CD4-positive, alpha-beta T cell treated with Interleukin-2 at 100 ng/mL for 4 hours (primary cell): ENCODE measurements at regions not wholly inside any gene's neighbourhood (a gene's known extent, or its start where the extent isn't known, plus 50 kb on each side); places are given as distances from the start of the nearest gene placed in this dataset.

Experiments
- DNase-seq: peaks from one replicate; pipeline ENCODE4 v3.0.0-alpha.2; 2020; ENCODE audit warnings: low spot score

DNA sequence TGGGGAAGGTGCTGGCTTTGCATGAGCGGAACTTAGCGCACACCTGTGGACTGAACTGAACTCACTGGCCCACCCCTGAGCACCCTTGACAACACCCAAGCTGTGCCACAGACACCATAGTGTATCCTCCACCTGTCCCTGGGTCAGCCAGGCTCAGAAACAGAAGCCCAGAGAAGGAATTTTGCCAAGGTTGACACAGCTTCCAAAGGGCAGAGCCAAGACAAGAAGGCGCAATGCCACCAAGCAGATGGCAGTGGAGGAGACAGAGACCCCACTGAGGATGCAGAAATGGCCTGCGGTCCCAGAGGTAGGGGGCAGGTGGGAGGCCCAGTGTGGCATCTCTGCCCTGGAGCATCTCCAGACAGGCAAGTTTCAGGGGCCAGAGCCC, 169.0 kb downstream of the ENGASE start:
- no peak for DNase-seq

DNA sequence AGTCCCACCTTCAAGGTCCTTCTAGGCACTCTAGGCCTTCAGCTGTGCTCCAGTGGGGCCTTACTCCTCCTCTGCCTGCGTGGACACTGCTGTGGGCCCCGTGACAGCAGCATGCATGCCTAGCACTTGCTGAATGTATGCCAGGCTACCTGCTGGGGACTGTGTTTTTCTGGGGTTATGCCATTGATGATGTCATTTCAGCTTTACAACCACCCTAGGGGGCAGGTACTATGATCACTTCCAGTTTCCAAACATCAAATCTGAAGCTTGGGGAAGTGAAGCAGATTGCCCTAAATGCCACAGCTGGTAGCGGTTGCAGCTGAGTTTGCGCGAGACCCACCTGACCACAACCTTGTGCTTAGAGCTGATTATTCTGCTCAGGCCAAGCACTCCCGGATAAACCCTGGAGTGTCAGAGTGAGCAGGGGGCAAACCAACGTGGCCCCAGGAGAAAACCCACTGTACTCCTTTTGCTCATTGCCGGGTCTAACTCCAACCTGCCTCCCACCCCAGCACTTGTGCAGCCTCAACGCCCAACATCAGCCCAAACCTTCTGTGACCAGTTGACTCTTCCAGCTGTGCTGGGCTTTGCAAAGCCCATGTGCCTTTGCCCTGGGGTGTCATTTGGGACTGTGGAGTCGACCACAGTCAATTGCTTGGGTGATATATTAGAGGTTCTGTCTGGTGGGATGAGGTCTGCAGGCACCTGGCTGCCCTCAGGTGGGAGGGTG, 168.4 kb downstream of the ENGASE start:
- DNase-seq: no peak

DNA sequence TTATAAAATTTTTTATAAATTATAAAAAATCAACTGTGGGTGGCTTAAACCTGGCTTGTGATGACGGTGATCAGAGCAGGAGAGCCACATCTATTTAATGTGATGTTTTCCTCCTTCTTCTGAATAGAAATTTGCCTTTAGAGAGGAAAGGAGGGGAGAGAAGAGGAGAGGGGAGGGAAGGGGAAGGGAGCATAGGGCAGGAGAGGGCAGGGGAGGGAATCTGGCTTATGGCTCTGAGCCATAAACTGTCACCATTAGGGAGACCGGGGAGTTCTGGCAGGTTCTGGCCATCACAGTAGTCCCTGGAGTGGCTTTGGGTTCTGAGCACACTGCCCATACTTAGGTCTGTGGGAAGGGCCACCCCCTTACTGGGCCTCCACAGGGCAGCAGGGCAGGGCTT, 167.8 kb downstream of the ENGASE start:
- DNase-seq: no peak

DNA sequence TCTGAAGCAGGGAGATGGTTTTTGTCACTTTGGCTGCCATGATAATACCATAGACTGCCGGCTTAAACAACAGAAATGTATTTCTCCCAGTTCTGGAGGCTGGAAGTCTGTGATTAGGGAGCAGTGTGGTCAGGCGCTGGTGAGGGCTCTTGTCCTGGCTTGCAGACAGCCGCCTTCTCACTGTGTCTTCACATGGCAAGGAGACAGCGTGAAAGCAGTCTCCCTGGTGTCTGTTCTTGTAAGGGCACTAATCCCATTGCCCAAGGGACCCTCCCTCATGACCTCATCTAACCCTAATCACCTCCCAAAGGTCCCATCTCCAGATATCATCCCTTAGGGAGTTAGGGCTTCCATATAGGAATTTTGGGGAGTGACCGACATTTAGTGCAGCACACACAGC, 167.0 kb downstream of the ENGASE start:
- DNase-seq: no peak

DNA sequence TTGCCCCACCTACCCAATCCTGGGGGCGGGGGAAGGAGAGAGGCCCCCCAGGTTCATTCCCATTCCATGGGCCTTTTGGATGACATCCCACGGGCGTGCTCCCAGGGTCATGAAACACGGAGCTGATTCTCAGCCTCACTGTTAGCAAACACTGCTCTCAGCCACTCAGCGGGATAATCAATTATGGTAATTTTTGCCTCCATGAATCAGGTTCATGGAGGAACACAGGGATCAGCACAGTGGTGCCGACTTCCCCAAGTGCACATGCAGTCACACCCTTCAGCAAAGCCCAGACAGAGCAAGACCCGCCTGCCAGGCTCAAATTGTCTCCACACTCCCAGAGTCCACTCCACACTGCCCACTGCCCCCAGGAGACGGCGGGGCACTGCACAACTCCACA, 164.6 kb downstream of the ENGASE start:
- DNase-seq: no peak

DNA sequence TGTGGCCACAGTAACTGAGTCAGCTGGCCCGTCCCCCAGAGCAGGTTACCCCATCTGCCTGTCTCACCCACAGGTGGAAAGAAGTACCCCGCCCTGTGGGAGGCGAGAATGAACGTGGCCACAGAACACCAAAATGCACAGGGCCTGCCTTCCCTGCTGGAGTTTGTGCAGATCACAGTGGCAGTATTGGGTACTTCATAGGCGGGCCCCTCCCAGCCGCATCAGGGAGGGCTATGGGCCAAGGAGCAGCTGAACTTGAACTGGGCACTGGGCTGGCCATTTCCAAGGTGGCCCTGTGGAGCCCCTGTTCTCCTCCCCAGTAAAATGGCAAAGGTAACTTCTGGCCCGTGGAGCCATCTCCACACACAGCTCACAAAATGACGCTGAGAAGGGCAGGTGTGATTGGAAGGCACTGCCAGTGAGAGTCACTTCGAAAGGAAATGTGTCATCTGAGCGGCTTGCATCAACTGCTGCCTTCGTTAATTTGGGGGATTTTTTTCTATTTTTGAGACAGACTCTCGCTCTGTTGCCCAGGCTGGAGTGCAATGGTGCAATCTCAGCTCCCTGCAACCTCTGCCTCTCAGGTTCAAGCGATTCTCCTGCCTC, 162.9 kb downstream of the ENGASE start:
- DNase-seq: no peak

DNA sequence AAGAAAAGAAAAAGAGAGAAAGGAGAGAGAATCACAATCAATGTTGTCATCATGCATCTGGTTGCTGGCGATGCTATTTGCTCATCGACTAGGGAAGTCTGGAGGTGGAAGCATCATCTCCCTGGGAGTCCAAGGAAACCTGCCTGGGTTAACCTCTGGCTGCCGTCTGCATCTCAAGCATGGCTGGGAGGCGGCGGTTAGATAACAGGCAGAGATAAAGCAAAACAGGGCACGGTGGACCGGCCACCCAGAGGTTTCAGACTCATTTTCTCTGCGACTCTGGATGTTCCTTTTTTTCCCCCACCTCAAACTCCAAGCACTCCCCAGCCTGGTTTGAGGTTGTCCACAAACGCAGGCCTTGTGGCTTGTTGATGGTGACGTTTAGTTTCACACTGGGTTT, 161.2 kb downstream of the ENGASE start:
- no peak for DNase-seq

DNA sequence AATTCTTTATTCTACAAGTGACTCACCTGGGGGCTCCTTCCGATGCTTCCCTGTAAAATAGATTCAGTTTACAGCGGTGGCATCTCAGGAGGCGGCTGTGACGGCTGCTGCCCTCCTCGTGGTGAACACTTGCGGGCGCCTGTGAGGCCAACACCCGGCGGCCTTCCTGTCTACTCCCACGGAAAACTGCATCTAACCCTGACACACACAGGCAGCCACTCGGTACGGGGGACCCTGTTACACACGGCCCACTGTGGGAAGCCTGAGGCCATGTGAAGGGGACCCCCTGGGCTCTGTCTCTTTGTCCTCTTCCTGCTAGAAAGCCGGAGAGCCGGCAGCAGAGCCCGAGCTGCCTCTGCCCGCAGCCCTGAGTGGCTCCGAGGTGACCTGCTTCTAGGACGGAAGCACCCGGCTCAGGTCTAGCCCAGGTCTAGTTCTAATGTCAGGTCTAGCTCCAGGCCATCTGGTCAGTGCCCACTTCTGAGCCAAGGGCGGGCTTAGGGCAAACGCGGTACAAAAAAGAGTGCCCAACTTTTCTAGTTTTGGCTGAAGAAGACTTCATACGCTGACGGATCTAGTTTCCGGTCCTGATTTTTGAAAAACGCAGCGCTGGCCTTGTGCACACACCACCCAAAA, 159.4 kb downstream of the ENGASE start:
- DNase-seq: no peak

DNA sequence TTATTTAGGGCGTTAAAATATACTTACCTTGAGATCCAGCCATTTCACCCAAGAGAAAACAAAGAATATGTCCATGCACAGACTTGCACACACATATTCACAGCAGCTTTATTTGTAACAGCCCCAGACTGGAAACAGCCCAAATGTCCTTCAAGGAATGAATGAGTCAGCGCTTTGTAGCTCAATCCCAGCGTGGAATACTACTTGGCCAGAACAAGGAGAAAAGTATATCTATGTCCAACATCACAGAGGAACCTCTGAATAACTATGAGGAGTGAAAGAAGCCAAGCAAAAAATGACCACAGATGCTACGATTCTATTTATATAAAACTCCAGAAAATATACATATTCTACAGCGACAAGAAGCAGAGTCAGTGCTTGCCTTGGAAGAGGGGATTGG, 158.3 kb downstream of the ENGASE start:
- DNase-seq: no peak

DNA sequence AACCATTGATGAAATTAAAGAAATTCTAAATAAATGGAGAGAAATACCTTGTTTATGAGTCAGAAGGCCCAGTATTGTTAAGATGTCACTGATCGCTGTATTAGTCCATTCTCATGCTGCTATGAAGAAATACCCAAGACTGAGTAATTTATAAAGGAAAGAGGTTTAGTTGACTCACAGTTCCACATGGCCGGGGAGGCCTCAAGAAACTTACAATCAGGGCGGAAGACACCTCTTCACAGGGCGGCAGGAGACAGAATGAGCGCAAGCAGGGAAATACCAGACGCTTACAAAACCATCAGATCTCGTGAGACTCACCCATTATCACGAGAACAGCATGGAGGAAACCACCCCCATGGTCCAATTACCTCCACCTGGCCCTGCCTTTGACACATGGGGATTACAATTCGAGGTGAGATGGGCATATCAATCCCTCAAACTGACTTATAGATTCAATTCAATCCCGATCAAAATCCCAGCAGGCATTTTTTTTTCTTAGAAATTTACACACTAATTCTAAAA, 157.2 kb downstream of the ENGASE start:
- DNase-seq: no peak

DNA sequence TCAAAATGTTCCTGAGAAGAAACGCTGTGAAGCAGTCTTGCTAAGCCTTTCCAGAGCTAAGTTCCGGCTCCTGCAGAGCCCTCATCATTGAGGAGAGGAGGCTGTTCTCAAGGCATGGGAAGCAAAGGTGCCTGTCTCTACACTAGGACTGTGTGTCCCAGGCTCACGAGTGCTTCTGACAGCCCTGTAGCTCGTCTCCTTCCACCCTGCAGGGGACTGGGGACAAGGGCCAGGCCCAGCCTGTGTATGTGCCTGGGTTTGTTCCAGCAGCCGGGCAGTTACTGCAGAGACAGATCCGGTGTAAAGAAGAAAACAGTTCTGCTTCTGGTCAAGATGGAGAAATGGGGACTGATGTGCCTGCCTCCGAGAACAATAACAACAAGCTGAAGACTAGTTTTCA, 156.0 kb downstream of the ENGASE start:
- no peak for DNase-seq

DNA sequence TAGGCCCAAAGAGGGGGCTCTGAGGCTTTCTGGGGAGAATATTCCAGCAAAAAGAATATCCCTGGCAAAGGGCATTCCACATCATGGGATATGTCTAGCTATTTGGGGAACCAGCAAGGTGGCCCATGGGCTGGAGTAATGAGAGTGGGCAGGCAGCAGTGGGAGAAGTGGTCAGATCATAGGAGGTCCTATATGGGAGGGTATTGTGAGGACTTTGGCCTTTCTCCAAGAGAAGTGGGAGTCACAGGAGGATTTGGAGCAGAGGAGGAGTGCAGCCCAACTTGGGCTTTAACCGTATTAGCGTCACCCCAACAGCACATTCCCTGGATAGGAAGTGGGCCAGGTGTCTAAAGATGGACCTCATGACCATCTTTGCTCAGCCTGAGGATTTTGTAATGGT, 151.4 kb downstream of the ENGASE start:
- no peak for DNase-seq

DNA sequence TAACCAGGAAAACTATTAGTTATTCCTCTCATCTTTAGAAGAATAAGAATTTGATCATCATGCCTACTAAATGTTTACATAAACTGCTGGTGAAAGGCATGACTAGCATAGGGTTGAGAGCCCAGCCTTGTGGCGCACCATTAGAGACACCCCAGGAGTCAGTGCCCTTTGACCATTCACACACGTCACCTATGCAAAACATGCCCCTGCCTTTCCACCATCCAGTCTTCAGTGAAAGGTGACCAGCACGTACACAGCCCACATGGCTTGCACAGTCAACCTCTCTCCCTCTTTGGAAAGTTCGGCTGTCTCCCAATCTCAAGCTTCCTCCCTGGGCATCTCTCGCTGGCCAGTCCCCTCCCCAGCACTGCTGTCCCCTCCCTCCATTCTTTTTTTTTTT, 150.3 kb downstream of the ENGASE start:
- DNase-seq: no peak

DNA sequence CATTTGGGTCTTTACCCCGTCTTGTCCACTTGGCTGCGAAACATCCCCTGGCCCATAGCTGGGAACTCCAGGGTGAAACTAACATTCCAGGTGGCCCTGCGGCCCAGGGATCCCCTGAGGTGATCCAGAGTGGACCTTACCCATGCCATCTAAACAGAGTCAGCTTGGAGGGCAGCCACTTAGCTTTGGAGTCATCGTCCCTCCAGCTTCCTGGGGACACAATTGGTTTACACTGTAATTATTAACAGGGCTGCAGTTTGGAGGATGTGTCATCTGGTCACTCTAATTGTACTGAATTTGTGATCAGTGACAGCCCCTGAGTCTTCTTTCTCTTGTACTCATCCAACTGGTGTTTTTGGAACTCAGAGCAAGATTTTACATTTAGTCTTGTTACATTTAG, 149.9 kb downstream of the ENGASE start:
- no peak for DNase-seq

DNA sequence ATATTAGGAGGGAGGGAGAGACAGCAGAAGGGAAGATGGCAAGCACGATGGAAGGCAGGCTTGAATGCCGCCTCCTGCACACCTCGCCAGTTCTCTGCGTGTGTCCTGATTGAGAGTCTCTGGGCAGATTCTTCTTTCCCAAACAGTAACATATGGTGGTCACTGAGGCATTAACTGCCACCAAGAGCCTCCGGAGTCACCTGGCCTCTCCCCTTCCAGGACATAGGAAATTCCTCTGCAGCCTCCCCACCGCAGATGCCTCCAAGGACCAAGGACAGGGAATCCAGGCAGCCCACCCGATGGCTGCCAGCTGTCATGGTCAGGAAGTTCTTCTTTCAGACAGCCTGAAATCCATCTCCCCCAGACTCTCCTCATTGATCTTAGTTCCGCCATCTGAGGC, 149.3 kb downstream of the ENGASE start:
- no peak for DNase-seq

DNA sequence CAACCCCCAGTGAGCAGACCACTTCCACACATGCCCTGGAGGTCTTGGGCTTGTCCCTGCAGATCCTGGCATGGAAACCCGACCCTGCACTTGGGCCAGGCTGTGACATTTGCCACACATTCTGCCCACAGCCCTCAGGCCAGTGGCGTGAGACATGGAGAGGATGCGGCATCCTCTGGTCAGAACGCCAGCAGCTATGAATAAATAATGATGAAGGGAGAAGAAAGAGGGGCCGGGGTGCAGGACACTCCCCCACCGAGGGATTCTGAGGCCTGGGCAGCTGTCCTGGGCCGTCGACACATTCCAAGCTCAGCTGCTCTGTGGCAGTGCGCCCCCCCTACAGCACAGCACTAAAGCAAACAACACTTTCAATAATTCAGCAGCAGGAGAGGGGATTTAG, 148.8 kb downstream of the ENGASE start:
- no peak for DNase-seq

DNA sequence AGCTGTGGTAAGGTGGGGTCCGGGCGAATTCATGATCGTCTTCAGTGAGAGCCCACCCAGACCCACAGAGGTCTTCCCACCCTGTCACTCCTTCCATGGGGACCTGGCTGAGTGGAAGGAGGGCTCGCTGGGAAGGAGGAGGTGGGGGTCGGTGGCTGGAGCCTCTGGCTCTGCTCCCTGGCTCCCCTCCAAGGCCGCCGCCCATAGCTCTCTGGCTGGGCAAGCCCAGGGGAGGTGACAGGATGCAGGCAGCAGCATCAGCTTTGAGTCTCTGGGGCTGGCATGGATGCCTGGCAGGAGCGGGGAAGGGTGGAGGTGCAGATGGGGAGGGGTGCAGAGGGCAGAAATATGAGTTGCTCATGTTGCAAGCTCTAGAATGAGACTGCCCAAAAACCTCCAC, 147.0 kb downstream of the ENGASE start:
- no peak for DNase-seq

DNA sequence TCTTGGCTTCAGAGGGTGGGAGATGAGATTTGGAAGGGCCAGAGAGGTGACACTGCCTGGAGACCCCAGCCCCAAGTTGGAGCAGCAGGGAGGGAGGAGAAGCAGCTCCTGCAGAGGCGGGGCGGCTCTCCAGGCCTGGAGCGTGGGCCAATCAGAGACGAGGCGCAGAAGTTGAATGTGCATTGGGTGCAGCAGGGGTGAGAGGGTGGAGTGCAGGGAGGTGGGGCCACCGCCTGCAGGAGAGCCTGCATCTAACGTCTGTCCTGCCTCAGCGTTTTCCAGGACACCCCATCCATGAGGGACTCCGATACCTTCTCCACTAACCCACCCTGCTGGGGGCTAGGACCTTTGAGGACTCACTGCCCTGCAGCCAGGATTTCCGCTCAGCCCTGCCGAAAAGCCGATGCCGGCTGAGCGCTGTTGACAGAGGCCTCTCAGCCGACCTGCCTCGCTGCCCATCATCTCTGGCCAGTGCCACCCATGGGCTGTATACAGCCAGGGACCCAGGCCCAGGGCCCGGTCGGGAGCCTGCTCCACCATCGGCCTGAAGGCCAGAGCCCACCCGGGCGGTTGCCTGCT, 146.2 kb downstream of the ENGASE start:
- no peak for DNase-seq

DNA sequence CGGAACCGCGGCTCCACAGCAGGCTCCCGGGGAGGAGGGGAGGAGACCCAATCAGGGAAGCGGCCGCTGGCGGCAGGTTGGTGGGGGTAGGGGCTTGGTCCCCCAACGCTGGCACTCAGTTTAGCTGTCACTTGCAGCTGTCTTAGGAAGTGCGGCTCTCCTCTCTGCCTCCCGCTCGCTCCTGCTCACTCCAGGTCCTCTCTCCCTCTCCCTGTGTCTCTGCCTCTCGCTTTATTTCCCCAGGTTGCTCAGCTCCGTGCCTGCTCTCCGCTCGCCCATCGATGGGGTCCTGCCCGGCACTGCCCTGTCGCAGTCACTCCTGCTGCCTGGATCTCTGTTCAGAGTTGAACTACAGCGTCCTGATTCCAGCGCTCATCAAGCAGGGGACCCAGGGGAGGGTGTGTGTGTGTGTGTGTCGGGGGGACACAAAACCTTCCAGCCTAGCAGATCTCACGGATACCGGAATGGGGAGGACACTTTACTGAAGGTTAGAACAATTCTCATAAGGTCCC, 145.6 kb downstream of the ENGASE start:
- DNase-seq: no peak

DNA sequence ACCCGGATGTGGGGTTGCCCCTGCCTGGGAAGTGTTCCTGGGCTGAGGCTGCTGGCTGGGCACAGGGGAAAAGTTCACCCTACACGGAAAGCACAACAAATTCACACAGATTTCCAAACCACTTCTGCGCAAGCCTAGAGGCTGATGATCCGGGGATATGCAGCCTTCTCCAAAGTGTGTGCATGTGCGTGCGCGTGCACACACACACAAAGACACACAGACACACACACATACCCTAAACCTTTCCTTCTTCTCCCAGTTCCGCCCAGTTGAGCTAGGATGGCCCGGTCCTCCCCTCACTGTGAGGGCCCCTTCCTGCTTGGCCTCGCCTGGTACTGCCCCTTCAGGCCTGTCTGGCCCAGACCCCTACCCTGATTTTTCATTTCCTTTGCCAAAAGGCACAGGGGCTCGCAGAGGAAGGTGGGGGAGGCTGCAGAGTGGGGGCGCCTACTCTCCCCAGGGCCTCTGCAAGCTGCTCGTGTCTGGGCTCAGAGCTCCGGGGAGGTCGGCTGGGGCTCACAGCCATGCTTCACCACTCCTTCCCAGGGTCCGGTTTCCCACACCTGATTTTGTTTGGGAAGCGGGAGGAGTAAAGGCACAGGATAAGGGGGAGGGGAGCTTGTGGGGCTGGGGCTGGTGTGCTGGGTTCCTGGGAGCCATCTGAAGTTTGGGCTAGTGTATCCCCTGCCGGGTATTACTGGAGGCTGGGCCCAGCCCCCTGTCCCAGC, 144.7 kb downstream of the ENGASE start:
- DNase-seq: no peak

DNA sequence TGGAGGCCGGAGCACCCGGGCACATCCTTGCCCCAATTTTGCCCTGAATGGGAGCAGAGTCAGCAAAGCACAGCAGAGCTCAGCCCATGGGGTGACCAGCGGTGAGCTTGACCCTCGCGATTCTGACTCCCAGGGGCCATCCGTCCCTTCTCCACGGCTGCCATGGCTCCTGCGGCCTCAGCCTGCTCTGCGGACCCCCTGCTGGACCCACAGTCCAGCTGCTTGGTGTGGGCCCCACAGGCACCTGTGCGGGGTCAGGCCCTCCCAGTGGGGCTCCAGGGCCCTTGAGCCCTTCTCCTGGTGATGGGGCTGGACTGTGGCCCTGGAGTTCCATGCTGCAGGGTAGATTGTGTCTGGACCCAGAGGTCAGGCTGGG, 144.2 kb downstream of the ENGASE start:
- DNase-seq: no peak

DNA sequence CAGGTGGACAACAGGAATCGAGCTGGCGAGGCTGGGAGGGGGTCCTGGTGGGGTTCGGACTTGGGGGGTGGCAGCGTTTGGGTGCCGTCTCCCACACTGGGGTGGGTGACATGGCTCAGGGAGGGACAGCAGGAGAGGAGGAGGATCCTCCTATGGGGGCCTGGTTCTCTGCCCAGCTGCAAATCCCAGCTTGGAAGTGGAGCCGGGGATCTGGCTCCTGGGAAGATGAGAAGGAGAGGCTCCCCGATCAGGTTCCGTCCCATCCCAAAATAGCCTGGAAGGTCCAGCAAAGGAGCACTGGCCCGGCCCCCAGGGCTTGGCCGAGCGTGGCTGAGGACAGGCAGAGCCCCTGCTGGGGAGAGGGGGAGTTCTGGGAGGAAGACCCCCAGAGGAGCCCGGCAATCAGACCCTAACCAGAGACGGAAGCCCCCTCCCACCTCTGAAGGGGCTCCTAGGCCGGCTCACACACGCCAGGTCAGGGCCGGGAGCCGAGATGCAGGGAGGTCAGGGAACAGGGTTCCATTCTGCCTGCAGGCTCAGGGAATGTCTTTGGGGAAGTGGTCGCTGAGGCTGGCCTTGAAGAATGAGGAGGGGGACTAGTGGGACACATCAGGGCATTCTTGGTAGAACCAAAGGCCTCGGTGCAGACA, 143.7 kb downstream of the ENGASE start:
- DNase-seq: no peak
